RPMI8226 (cell line): ENCODE measurements at regions not wholly inside any gene's neighbourhood (a gene's known extent, or its start where the extent isn't known, plus 50 kb on each side); places are given as distances from the start of the nearest gene placed in this dataset.
"Not testable (repeated sequence)": the region's sequence is repeated elsewhere in the genome, so short reads cannot be mapped to it uniquely, and the experiment has no call there.

Experiments
- DNase-seq: peaks from one replicate; pipeline ENCODE4 v3.0.0-alpha.2; 2015

GRCh38 chr12:89225808-89226411 is 126.4 kb downstream of the DUSP6 start:
- no peak for DNase-seq

- DNase-seq, result no peak
Observed at GRCh38 chr12:89225401-89225800, 126.9 kb downstream of the DUSP6 start.

- DNase-seq, result not testable (repeated sequence)
Observed at GRCh38 chr12:89222580-89222979, 129.7 kb downstream of the DUSP6 start.

GRCh38 chr12:89217472-89217871 is 134.8 kb downstream of the DUSP6 start:
- DNase-seq, result no peak

GRCh38 chr12:89216211-89216952 is 135.9 kb downstream of the DUSP6 start:
- DNase-seq, result no peak

GRCh38 chr12:89215196-89215595 is 137.1 kb downstream of the DUSP6 start:
- no peak for DNase-seq

- DNase-seq, result no peak
Observed at GRCh38 chr12:89213747-89214146, 138.6 kb downstream of the DUSP6 start.

GRCh38 chr12:89213139-89213538 is 139.2 kb downstream of the DUSP6 start:
- no peak for DNase-seq

GRCh38 chr12:89212339-89212771 is 139.9 kb downstream of the DUSP6 start:
- no peak for DNase-seq

GRCh38 chr12:89211456-89211855 is 140.8 kb downstream of the DUSP6 start:
- DNase-seq, result no peak

- no peak for DNase-seq
Observed at GRCh38 chr12:89210277-89210676, 142.0 kb downstream of the DUSP6 start.

GRCh38 chr12:89208661-89209096 is 143.6 kb downstream of the DUSP6 start:
- DNase-seq, result no peak

- DNase-seq, result no peak
Observed at GRCh38 chr12:89206390-89206789, 145.9 kb downstream of the DUSP6 start.

GRCh38 chr12:89205517-89205916 is 146.8 kb downstream of the DUSP6 start:
- DNase-seq, result no peak

GRCh38 chr12:89203144-89203543 is 149.2 kb downstream of the DUSP6 start:
- DNase-seq, result no peak

- DNase-seq, result no peak
Observed at GRCh38 chr12:89200217-89200616, 152.1 kb downstream of the DUSP6 start.

GRCh38 chr12:89195470-89195869 is 156.8 kb downstream of the DUSP6 start:
- DNase-seq, result no peak

- no peak for DNase-seq
Observed at GRCh38 chr12:89194683-89195082, 157.6 kb downstream of the DUSP6 start.

- DNase-seq, result no peak
Observed at GRCh38 chr12:89192429-89192828, 159.9 kb downstream of the DUSP6 start.

- DNase-seq, result not testable (repeated sequence)
Observed at GRCh38 chr12:89191597-89191996, 160.7 kb downstream of the DUSP6 start.

GRCh38 chr12:89189448-89189847 is 162.9 kb downstream of the DUSP6 start:
- no peak for DNase-seq

- no peak for DNase-seq
Observed at GRCh38 chr12:89187507-89187906, 164.8 kb downstream of the DUSP6 start.

- DNase-seq, result no peak
Observed at GRCh38 chr12:89185889-89186288, 166.4 kb downstream of the DUSP6 start.

GRCh38 chr12:89185181-89185580 is 167.1 kb downstream of the DUSP6 start:
- DNase-seq, result no peak

- no peak for DNase-seq
Observed at GRCh38 chr12:89183985-89184435, 168.3 kb downstream of the DUSP6 start.
